H1 (cell line): ENCODE measurements at regions not wholly inside any gene's neighbourhood (a gene's known extent, or its start where the extent isn't known, plus 50 kb on each side); places are given as distances from the start of the nearest gene placed in this dataset.
A peak's percentile ranks its signal among the peaks of the same experiment; 100 is the strongest.
"Not testable (repeated sequence)": the region's sequence is repeated elsewhere in the genome, so short reads cannot be mapped to it uniquely, and the experiment has no call there.

Experiments used
- CTCF ChIA-PET: fragments of 300-600 bp; sonication (Branson Sonifier 250); formaldehyde crosslinking; loops from one replicate; lab custom pipeline; 2021; ENCODE audit not compliant: partially characterized antibody; lab: Charles Lee
- POLR2A ChIA-PET: fragments of 300-600 bp; sonication (Branson Sonifier 250); formaldehyde crosslinking; loops from one replicate; lab custom pipeline; 2021; ENCODE audit warnings: inconsistent platforms; ENCODE audit not compliant: partially characterized antibody; lab: Charles Lee
- DNase-seq, 2 experiments: peaks; one replicate each; pipeline versions ENCODE4 v3.0.0 to v3.0.0-alpha.2; 2010 to 2022; ENCODE audit warnings: low spot score in 2 of 2, low read depth in 1 of 2, mixed read lengths in 1 of 2
- FAIRE-seq: peaks from 2 replicates; lab custom pipeline; 2011; peaks lifted over from hg19 to GRCh38; lab: Jason Lieb, UNC
- H2AFZ ChIP-seq: 2 replicates; pipeline ENCODE4 v1.8.1; 2012; ENCODE audit warnings: low read length, inconsistent platforms
- H2AK5ac ChIP-seq: 2 replicates; pipeline ENCODE4 v1.6.1; 2013; ENCODE audit warnings: low read depth, low read length
- H2BK120ac ChIP-seq: replicated peaks from 2 replicates; pipeline ENCODE3; 2013; ENCODE audit warnings: low read depth, low read length, inconsistent platforms
- H2BK12ac ChIP-seq: 2 replicates; pipeline ENCODE4 v1.6.1; 2013; ENCODE audit warnings: low read depth, low read length
- H2BK15ac ChIP-seq: 2 replicates; pipeline ENCODE4 v1.6.1; 2013; ENCODE audit warnings: low read length
- H2BK20ac ChIP-seq: 2 replicates; pipeline ENCODE4 v1.6.1; 2013; ENCODE audit warnings: low read length
- H2BK5ac ChIP-seq: 2 replicates; pipeline ENCODE4 v1.6.1; 2013; ENCODE audit warnings: low read depth, low read length
- H3K14ac ChIP-seq: 2 replicates; pipeline ENCODE4 v1.6.1; 2013; ENCODE audit warnings: inconsistent platforms; ENCODE audit not compliant: insufficient read length
- H3K18ac ChIP-seq: 2 replicates; pipeline ENCODE4 v1.6.1; 2013; ENCODE audit warnings: low read length; ENCODE audit errors: extremely low read depth
- H3K23ac ChIP-seq: 2 replicates; pipeline ENCODE4 v1.6.1; 2013; ENCODE audit warnings: inconsistent platforms; ENCODE audit not compliant: insufficient read length
- H3K23me2 ChIP-seq: 2 replicates; pipeline ENCODE4 v1.6.1; 2013; ENCODE audit warnings: low read depth, low read length
- H3K27ac ChIP-seq: 2 replicates; pipeline ENCODE4 v1.6.1; 2011; ENCODE audit warnings: low read depth, low read length, inconsistent platforms
- H3K27me3 ChIP-seq, 4 experiments: replicated peaks in 1 of 4; 1 replicate in 1 of 4; 2 replicates in 3 of 4; pipeline versions ENCODE4 v1.6.1 to v1.8.1; 2011 to 2013; ENCODE audit warnings: low read length in 3 of 4, mild to moderate bottlenecking in 3 of 4, inconsistent platforms in 2 of 4, mixed read lengths in 2 of 4, moderate library complexity in 1 of 4; ENCODE audit not compliant: control insufficient read depth in 3 of 4, insufficient read depth in 3 of 4; ENCODE audit errors: extremely low read depth in 1 of 4
- H3K36me3 ChIP-seq, 4 experiments: 2 replicates each; pipeline versions ENCODE4 v1.6.1 to v1.8.1; 2011 to 2013; ENCODE audit warnings: mild to moderate bottlenecking in 4 of 4, low read length in 3 of 4, moderate library complexity in 2 of 4, control low read depth in 1 of 4, inconsistent platforms in 1 of 4; ENCODE audit not compliant: insufficient read depth in 4 of 4, control insufficient read depth in 2 of 4
- H3K4ac ChIP-seq: replicated peaks from 2 replicates; pipeline ENCODE3; 2013; ENCODE audit warnings: low read length, low read depth, mixed read lengths, inconsistent platforms; ENCODE audit not compliant: insufficient read length
- H3K4me1 ChIP-seq, 4 experiments: replicated peaks in 1 of 4; 1 replicate in 1 of 4; 2 replicates in 3 of 4; pipeline versions ENCODE4 v1.6.1 to v1.8.1; 2011 to 2013; ENCODE audit warnings: low read length in 3 of 4, inconsistent platforms in 2 of 4, mixed read lengths in 1 of 4; ENCODE audit not compliant: insufficient read depth in 4 of 4, control insufficient read depth in 3 of 4
- H3K4me2 ChIP-seq, 2 experiments: 2 replicates each; pipeline versions ENCODE4 v1.6.1 to v1.8.1; 2011 to 2013; ENCODE audit warnings: low read depth in 2 of 2, low read length in 2 of 2, control low read depth in 1 of 2, inconsistent platforms in 1 of 2, mild to moderate bottlenecking in 1 of 2; ENCODE audit not compliant: insufficient read depth in 1 of 2
- H3K4me3 ChIP-seq, 4 experiments: fragments of 200-600, 300-600 bp in 1 of 4; sonication (generic), shearing (Covaris generic), sonication (Bioruptor Twin) in 1 of 4; 2 replicates each; pipeline versions ENCODE4 v1.5.1 to v1.8.1; 2011 to 2016; ENCODE audit warnings: low read length in 4 of 4, low read depth in 3 of 4, control low read depth in 2 of 4, inconsistent platforms in 2 of 4, mild to moderate bottlenecking in 2 of 4, mixed read lengths in 1 of 4, moderate library complexity in 1 of 4; ENCODE audit not compliant: insufficient read depth in 2 of 4; ENCODE audit errors: extremely low read depth in 1 of 4
- H3K56ac ChIP-seq: replicated peaks from 2 replicates; pipeline ENCODE3; 2013; ENCODE audit warnings: low read depth, mild to moderate bottlenecking, mixed read lengths, low read length, inconsistent platforms; ENCODE audit not compliant: insufficient read length
- H3K79me1 ChIP-seq: 2 replicates; pipeline ENCODE4 v1.6.1; 2013; ENCODE audit warnings: low read depth, low read length, control low read depth
- H3K79me2 ChIP-seq, 2 experiments: 2 replicates each; pipeline versions ENCODE4 v1.6.1 to v1.8.1; 2012 to 2013; ENCODE audit warnings: low read length in 2 of 2, mild to moderate bottlenecking in 2 of 2, inconsistent platforms in 1 of 2; ENCODE audit not compliant: insufficient read depth in 2 of 2, control insufficient read depth in 1 of 2
- H3K9ac ChIP-seq, 4 experiments: replicated peaks in 1 of 4; 1 replicate in 1 of 4; 2 replicates in 3 of 4; pipeline versions ENCODE4 v1.6.1 to v1.8.1; 2011 to 2013; ENCODE audit warnings: low read depth in 3 of 4, low read length in 3 of 4, control low read depth in 2 of 4, mild to moderate bottlenecking in 2 of 4, moderate library complexity in 2 of 4, inconsistent platforms in 1 of 4; ENCODE audit errors: extremely low read depth in 1 of 4
- H3K9me3 ChIP-seq, 2 experiments: 2 replicates each; pipeline versions ENCODE4 v1.6.1 to v1.8.1; 2012 to 2013; ENCODE audit warnings: mild to moderate bottlenecking in 2 of 2, moderate library complexity in 2 of 2, control low read depth in 1 of 2, inconsistent platforms in 1 of 2, low read depth in 1 of 2, low read length in 1 of 2, mixed read lengths in 1 of 2; ENCODE audit not compliant: insufficient read depth in 2 of 2
- H4K20me1 ChIP-seq, 2 experiments: replicated peaks in 1 of 2; 2 replicates each; pipeline versions ENCODE3 to v1.8.1; 2011 to 2013; ENCODE audit warnings: inconsistent platforms in 2 of 2, low read length in 2 of 2, mild to moderate bottlenecking in 1 of 2; ENCODE audit not compliant: insufficient read depth in 2 of 2, control insufficient read depth in 1 of 2
- H4K5ac ChIP-seq: 2 replicates; pipeline ENCODE4 v1.6.1; 2013; ENCODE audit warnings: low read length, low read depth, mixed read lengths, inconsistent platforms; ENCODE audit not compliant: insufficient read length
- H4K8ac ChIP-seq: 2 replicates; pipeline ENCODE4 v1.8.0; 2013; ENCODE audit warnings: mild to moderate bottlenecking, moderate library complexity, low read length, inconsistent platforms; ENCODE audit not compliant: insufficient read depth; ENCODE audit errors: extremely low read depth
- H4K91ac ChIP-seq: replicated peaks from 2 replicates; pipeline ENCODE3; 2013; ENCODE audit warnings: low read length, mixed read lengths, inconsistent platforms; ENCODE audit not compliant: insufficient read length
- WGBS, 2 experiments: shearing (Covaris generic) in 1 of 2; methylation state at CpG; one replicate each; pipeline versions ENCODE4 v1.1.6 to v1.1.7; 2013 to 2015; ENCODE audit warnings: low lambda C conversion rate in 2 of 2, mixed read lengths in 2 of 2, inconsistent platforms in 1 of 2, low coverage in 1 of 2, missing lambda C conversion rate in 1 of 2; ENCODE audit not compliant: insufficient replicate concordance in 2 of 2, insufficient coverage in 1 of 2, insufficient read length in 1 of 2; ENCODE audit errors: extremely low coverage in 1 of 2, missing lambda C conversion rate in 1 of 2; 5-methylcytosine and 5-hydroxymethylcytosine counted together

GRCh38 chr2:19089476-19089875 is 268.9 kb downstream of the OSR1 start:
- H3K14ac ChIP-seq, H2AFZ ChIP-seq, H4K5ac ChIP-seq, H3K79me2 ChIP-seq, H3K9me3 ChIP-seq, H3K23me2 ChIP-seq, H4K20me1 ChIP-seq, H2BK12ac ChIP-seq, H2BK15ac ChIP-seq, H3K27ac ChIP-seq, H4K91ac ChIP-seq, H3K56ac ChIP-seq, H2BK20ac ChIP-seq, H3K4ac ChIP-seq, H3K4me3 ChIP-seq, H3K36me3 ChIP-seq, H4K8ac ChIP-seq, H2BK120ac ChIP-seq, H3K4me1 ChIP-seq, FAIRE-seq, CTCF ChIA-PET, H2AK5ac ChIP-seq, H2BK5ac ChIP-seq, H3K27me3 ChIP-seq, H3K79me1 ChIP-seq, H3K18ac ChIP-seq, H3K9ac ChIP-seq, H3K23ac ChIP-seq: not testable (repeated sequence)
- 37% methylated on average over 5 of the region's 5 CpGs; no CpG with 5 or more reads in 1 of the 2 experiments for WGBS, 2 experiments
- peak overlapping the region; percentile 15 to 21; a peak in 1 of 4 replicates for H3K4me2 ChIP-seq
- peak in 1 of 2 experiments; percentile 66 for DNase-seq
- POLR2A ChIA-PET: interaction anchor here (0.9 kb wide), 1 partner anchor 11 kb away, joined by 3 read pairs; no protein-coding TSS in a partner anchor
